SK-N-SH treated with all-trans-retinoic acid at 6 μM for 48 hours (cell line): ENCODE measurements at regions not wholly inside any gene's neighbourhood (a gene's known extent, or its start where the extent isn't known, plus 50 kb on each side); places are given as distances from the start of the nearest gene placed in this dataset.
A peak's percentile ranks its signal among the peaks of the same experiment; 100 is the strongest.

ENCODE experiments used
- ATAC-seq: fragments of 200-7000 bp; cut with Tn5 transposase; 3 replicates; pipeline ENCODE4 v1.9.1; 2020; ENCODE audit warnings: mild to moderate bottlenecking, moderate library complexity
- ARNTL ChIP-seq: fragments of 450-650 bp; formaldehyde crosslinking; IDR thresholded peaks from 2 replicates; pipeline ENCODE4 v1.5.0; 2020; ENCODE audit warnings: low read depth, mild to moderate bottlenecking, moderate library complexity, borderline replicate concordance
- BACH2 ChIP-seq: fragments of 250-450 bp; sonication (Bioruptor Pico); IDR thresholded peaks from 2 replicates; pipeline ENCODE4 v1.9.0; 2021; ENCODE audit warnings: mild to moderate bottlenecking, borderline replicate concordance
- CREB5 ChIP-seq: fragments of 250-450 bp; sonication (Bioruptor Pico); IDR thresholded peaks from 2 replicates; pipeline ENCODE4 v1.5.1; 2020; ENCODE audit warnings: low read depth, mild to moderate bottlenecking, moderate library complexity
- CSDC2 ChIP-seq: fragments of 250-450 bp; sonication (Bioruptor Pico); IDR thresholded peaks from 2 replicates; pipeline ENCODE4 v1.5.0; 2020; ENCODE audit warnings: mild to moderate bottlenecking, moderate library complexity
- CSRNP3 ChIP-seq: fragments of 250-450 bp; sonication (Bioruptor Pico); IDR thresholded peaks from 2 replicates; pipeline ENCODE4 v1.5.1; 2021; ENCODE audit warnings: mild to moderate bottlenecking, moderate library complexity
- ESRRG ChIP-seq: fragments of 250-450 bp; sonication (Bioruptor Pico); IDR thresholded peaks from 2 replicates; pipeline ENCODE4 v1.6.1; 2021; ENCODE audit warnings: mild to moderate bottlenecking
- GLIS3 ChIP-seq: fragments of 250-450 bp; sonication (Bioruptor Pico); IDR thresholded peaks from 2 replicates; pipeline ENCODE4 v1.5.0; 2020; ENCODE audit warnings: mild to moderate bottlenecking, moderate library complexity
- ISL1 ChIP-seq: fragments of 250-450 bp; sonication (Bioruptor Pico); IDR thresholded peaks from 2 replicates; pipeline ENCODE4 v2.1.2; 2022; ENCODE audit warnings: mild to moderate bottlenecking, moderate library complexity
- POU6F1 ChIP-seq: fragments of 250-450 bp; sonication (Bioruptor Pico); IDR thresholded peaks from 2 replicates; pipeline ENCODE4 v1.8.0; 2021; ENCODE audit warnings: low read depth, mild to moderate bottlenecking, moderate library complexity, borderline replicate concordance
- PPARA ChIP-seq: fragments of 250-450 bp; sonication (Bioruptor Pico); IDR thresholded peaks from 2 replicates; pipeline ENCODE4 v1.5.0; 2020; ENCODE audit warnings: mild to moderate bottlenecking, borderline replicate concordance
- RARB ChIP-seq: fragments of 250-450 bp; sonication (Bioruptor Pico); IDR thresholded peaks from 2 replicates; pipeline ENCODE4 v1.8.0; 2021; ENCODE audit warnings: mild to moderate bottlenecking, moderate library complexity
- SNAI2 ChIP-seq: fragments of 250-450 bp; sonication (Bioruptor Pico); IDR thresholded peaks from 2 replicates; pipeline ENCODE4 v1.5.0; 2020; ENCODE audit warnings: mild to moderate bottlenecking, moderate library complexity
- TCF4 ChIP-seq: fragments of 250-450 bp; sonication (Bioruptor Pico); IDR thresholded peaks from 2 replicates; pipeline ENCODE4 v1.8.0; 2021; ENCODE audit warnings: mild to moderate bottlenecking, moderate library complexity, borderline replicate concordance
- TOX ChIP-seq: fragments of 250-450 bp; sonication (Bioruptor Pico); IDR thresholded peaks from 2 replicates; pipeline ENCODE4 v1.8.0; 2021; ENCODE audit warnings: mild to moderate bottlenecking, moderate library complexity, borderline replicate concordance
- TSHZ2 ChIP-seq: fragments of 250-450 bp; sonication (Bioruptor Pico); IDR thresholded peaks from 2 replicates; pipeline ENCODE4 v1.5.0; 2020; ENCODE audit warnings: mild to moderate bottlenecking, moderate library complexity
- ZC3H10 ChIP-seq: fragments of 250-450 bp; sonication (Bioruptor Pico); IDR thresholded peaks from 2 replicates; pipeline ENCODE4 v1.5.1; 2021; ENCODE audit warnings: mild to moderate bottlenecking, moderate library complexity
- ZFP3 ChIP-seq: fragments of 250-450 bp; sonication (Bioruptor Pico); IDR thresholded peaks from 2 replicates; pipeline ENCODE4 v1.5.0; 2020; ENCODE audit warnings: mild to moderate bottlenecking, moderate library complexity
- ZFP30 ChIP-seq: fragments of 450-650 bp; formaldehyde crosslinking; IDR thresholded peaks from 2 replicates; pipeline ENCODE4 v1.5.0; 2022; ENCODE audit warnings: mild to moderate bottlenecking, moderate library complexity
- ZNF565 ChIP-seq: fragments of 450-650 bp; formaldehyde crosslinking; conservative IDR thresholded peaks from 2 replicates; pipeline ENCODE4 v1.5.0; 2020; ENCODE audit warnings: low read depth, mild to moderate bottlenecking, moderate library complexity
- ZNF8 ChIP-seq: fragments of 450-650 bp; formaldehyde crosslinking; IDR thresholded peaks from 2 replicates; pipeline ENCODE4 v1.5.0; 2020; ENCODE audit warnings: mild to moderate bottlenecking, moderate library complexity

GRCh38 chr15:36126194-36126593 is 453.2 kb upstream of the CDIN1 start:
- no peak for ATAC-seq
- TF ChIP-seq CSDC2 (no peak), RARB (CRISPR knock-in tag) (no peak), TOX (no peak), ZFP30 (CRISPR knock-in tag) (no peak), GLIS3 (no peak)

GRCh38 chr15:36130641-36131310 is 448.6 kb upstream of the CDIN1 start:
- TF ChIP-seq TOX (no peak), ZC3H10 (CRISPR knock-in tag) (no peak), ESRRG (CRISPR knock-in tag) (no peak), CSRNP3 (no peak), CREB5 (no peak), SNAI2 (no peak), PPARA (no peak), ZFP3 (CRISPR knock-in tag) (no peak), ZNF8 (CRISPR knock-in tag) (no peak), CSDC2 (no peak), GLIS3 (no peak), BACH2 (CRISPR knock-in tag) (no peak), ISL1 (CRISPR knock-in tag) (no peak), ZFP30 (CRISPR knock-in tag) (no peak), TSHZ2 (no peak), ARNTL (CRISPR knock-in tag) (no peak), RARB (CRISPR knock-in tag) (no peak), POU6F1 (CRISPR knock-in tag) (no peak)
- no peak for ATAC-seq

GRCh38 chr15:36133742-36134141 is 445.7 kb upstream of the CDIN1 start:
- peak; percentile 40; the same call in 2 of the 3 replicates for ATAC-seq
- TF ChIP-seq POU6F1 (CRISPR knock-in tag) = no peak
- peak; percentile 31; the same call in 1 of the 2 replicates for TF ChIP-seq ISL1 (CRISPR knock-in tag)
- TF ChIP-seq, all 23 proteins: peak for 1

GRCh38 chr15:36136049-36136448 is 443.4 kb upstream of the CDIN1 start:
- ATAC-seq = no peak
- no peak for TF ChIP-seq ZC3H10 (CRISPR knock-in tag)
- no peak for TF ChIP-seq ZNF565 (CRISPR knock-in tag)
- no peak for TF ChIP-seq CSDC2
- TF ChIP-seq POU6F1 (CRISPR knock-in tag) = no peak
- TF ChIP-seq PPARA = no peak
- TF ChIP-seq TCF4 = no peak
- TF ChIP-seq CREB5 = no peak
- TF ChIP-seq RARB (CRISPR knock-in tag) = no peak
- no peak for TF ChIP-seq TSHZ2
- TF ChIP-seq ISL1 (CRISPR knock-in tag) = no peak
- TF ChIP-seq BACH2 (CRISPR knock-in tag) = no peak
